Astrocyte of the cerebellum (primary cell): ENCODE measurements at regions not wholly inside any gene's neighbourhood (a gene's known extent, or its start where the extent isn't known, plus 50 kb on each side); places are given as distances from the start of the nearest gene placed in this dataset.

ENCODE experiments used
- DNase-seq: peaks from one replicate; pipeline ENCODE4 v3.0.0-alpha.2; 2011; ENCODE audit warnings: low read depth
- H3K4me3 ChIP-seq: 2 replicates; pipeline ENCODE4 v1.5.1; 2011; ENCODE audit warnings: mild to moderate bottlenecking, low read depth, low read length, moderate library complexity
- in situ Hi-C: cut with HindIII; loops from 2 replicates; pipeline ENCODE4 v1.10.0; 2017; ENCODE audit warnings: low sequenced_read_pairs
- TF ChIP-seq, protein P1 (sequence below): IDR thresholded peaks from 2 replicates; pipeline ENCODE4 v1.5.1; 2012; ENCODE audit warnings: low read length, low read depth, moderate library complexity, mild to moderate bottlenecking; ENCODE audit errors: missing control alignments

DNA sequence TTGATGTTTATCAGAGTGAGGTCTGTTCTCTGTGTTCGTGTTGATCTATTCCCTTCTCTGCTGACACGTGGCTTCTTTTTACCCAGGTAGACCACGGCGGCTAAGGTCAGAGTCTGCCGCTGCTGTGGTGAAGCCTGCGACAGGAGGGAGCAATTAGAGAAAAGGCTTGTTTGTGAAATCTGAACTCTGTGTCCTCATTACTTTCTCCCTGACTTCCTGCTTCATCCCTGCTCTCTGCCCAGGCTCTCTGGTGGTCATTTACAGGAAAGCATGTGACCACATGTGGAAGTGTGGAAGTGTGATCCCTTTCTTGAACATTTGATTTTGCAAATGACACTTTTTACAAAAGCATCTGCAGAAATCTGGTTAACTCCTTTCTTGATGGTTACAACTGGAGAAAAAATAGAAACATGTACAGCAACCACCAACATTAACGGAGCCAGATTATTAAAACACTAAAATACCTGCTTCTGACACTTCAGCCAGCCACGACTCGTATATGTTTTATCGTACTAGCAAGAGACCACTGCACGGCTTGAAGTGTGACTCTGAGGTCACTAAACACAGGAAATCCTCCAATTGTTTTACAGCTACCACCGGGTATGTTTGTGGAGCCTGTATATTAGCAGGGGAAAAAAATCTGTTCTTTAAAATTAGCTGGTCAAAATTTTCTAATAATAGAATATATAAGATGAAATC is 388.6 kb upstream of the TMPO start:
- TF ChIP-seq, protein P1, sequence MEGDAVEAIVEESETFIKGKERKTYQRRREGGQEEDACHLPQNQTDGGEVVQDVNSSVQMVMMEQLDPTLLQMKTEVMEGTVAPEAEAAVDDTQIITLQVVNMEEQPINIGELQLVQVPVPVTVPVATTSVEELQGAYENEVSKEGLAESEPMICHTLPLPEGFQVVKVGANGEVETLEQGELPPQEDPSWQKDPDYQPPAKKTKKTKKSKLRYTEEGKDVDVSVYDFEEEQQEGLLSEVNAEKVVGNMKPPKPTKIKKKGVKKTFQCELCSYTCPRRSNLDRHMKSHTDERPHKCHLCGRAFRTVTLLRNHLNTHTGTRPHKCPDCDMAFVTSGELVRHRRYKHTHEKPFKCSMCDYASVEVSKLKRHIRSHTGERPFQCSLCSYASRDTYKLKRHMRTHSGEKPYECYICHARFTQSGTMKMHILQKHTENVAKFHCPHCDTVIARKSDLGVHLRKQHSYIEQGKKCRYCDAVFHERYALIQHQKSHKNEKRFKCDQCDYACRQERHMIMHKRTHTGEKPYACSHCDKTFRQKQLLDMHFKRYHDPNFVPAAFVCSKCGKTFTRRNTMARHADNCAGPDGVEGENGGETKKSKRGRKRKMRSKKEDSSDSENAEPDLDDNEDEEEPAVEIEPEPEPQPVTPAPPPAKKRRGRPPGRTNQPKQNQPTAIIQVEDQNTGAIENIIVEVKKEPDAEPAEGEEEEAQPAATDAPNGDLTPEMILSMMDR = no peak
- no peak for DNase-seq
- in situ Hi-C loops = no loop called here
- H3K4me3 ChIP-seq = no peak overlapping the region

DNA sequence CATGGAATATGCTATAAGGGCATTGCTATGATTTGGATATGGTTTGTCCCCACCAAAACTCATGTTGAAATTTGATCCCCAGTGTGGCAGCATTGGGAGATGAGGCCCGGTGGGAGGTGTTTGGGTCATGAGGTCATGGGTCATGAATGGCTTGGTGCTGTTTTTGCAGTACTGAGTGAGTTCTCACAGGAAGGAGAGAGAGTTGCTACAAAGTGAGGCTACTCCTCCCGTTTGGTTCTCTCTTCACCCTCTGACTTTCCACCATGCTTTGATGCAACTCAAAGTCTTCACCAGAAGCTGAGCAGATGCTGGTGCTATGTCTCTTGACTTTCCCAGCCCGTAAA is 388.1 kb upstream of the TMPO start:
- TF ChIP-seq, protein P1 = no peak
- DNase-seq = no peak
- no peak overlapping the region for H3K4me3 ChIP-seq
- in situ Hi-C loops = no loop called here

DNA sequence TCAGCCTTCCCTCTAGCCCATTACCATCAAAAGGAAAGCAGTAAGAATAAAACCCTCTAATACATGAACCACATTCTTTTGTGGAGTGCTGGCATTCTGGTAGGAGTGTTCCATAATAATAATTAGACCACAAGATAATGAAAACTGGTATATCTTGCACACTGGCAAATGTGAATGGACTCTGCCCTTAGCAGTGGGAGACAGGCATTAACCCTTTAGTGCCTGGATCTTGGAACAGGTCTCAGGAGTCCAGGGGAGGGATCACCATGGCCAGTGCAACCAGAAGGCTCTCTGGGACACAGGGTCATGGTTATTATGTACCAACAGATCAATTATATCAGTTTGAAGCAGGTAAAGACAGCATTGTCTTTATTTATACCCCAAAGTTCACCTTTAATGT is 387.5 kb upstream of the TMPO start:
- in situ Hi-C loops = no loop called here
- no peak overlapping the region for H3K4me3 ChIP-seq
- TF ChIP-seq, protein P1 = no peak
- DNase-seq = no peak

DNA sequence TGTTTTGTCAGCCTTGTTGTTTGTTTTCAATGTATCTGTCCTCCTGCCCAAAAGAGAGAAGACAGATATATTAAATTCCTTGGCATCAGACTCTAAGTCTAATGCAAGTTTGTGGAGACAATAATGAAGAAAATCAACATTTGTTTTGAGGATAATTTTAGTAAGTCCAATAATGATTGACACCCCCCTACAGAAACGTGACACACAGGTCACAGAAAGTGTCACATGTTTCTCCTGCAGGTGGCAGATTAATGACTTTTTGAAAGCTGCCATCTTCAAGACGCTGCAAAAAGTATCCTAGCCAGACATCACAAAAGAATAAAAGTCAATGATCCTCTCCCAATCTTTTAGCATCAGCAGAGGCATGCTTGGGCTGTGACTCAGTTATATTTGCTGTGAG is 378.8 kb upstream of the TMPO start:
- no peak for DNase-seq
- no peak overlapping the region for H3K4me3 ChIP-seq
- TF ChIP-seq, protein P1 = no peak
- in situ Hi-C loops = loop anchor here (5.0 kb wide), 1 partner anchor 99 kb away; no protein-coding TSS in a partner anchor

DNA sequence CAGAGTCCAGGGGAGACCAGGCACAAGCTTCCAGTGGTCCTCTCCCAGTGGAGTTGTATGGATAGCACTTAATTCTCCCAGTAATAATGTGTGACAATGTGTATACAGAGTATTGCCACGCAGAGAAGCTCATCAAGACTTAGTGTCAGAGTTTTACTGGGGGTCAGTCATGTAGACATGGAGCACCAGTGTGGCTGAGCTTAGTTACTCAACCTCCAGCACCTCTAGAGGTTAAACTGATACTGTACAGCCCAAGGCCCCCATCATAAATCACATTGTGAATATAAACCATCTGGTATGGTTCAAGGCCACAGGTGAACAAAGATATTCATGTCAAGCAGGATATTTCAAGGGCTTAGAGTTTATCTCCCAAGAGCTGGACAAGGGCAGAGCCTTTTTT is 378.1 kb upstream of the TMPO start:
- in situ Hi-C loops = loop anchor here (5.0 kb wide), 1 partner anchor 100 kb away; no protein-coding TSS in a partner anchor

DNA sequence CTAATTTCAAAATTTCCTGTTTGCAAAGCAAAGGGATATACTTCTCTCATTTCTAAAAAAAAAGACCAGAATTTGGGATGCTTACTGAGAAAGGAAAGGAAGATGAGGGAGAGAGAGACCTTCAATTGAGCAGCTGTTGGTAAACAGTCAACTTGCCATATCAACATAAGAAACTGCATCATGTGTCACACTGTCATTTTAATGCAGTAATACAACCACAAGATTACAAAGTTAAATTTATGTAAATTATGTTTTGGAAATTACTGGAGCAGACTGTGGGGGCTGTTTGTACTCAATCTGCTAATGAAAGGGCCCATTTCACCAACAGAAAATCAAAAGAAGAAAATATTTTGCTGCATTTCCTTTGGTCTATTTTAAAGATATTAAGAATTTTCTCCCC is 370.4 kb upstream of the TMPO start:
- TF ChIP-seq, protein P1 = no peak
- DNase-seq = no peak
- H3K4me3 ChIP-seq = no peak overlapping the region
- in situ Hi-C loops = no loop called here

More for the DNA sequence above, 378.1 kb upstream of the TMPO start:
- no peak overlapping the region for H3K4me3 ChIP-seq
- DNase-seq = no peak
- TF ChIP-seq, protein P1 = no peak
